ENCODE measurements at regions not wholly inside any gene's neighbourhood (a gene's known extent, or its start where the extent isn't known, plus 50 kb on each side); places are given as distances from the start of the nearest gene placed in this dataset.

DNA sequence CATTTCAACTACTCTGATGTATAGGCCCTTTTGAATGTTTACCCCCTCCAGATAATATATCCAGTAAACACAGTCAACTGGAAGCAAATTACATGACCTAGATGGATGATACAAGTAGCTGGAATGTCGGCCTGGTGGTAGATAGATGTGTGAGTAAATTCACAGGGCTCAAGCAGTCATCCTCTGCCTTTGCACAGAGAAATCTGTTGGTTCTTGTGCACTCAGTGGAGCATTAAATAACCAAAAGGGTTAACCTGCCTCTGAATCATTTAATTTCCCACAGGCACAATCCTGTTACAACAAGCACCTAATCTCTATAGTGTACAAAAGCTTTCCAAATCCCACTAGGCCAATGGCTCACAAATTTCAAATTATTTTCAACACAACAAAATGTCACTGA is 668.3 kb downstream of the DNAH5 start (continued):
- TF ChIP-seq, protein P1, sequence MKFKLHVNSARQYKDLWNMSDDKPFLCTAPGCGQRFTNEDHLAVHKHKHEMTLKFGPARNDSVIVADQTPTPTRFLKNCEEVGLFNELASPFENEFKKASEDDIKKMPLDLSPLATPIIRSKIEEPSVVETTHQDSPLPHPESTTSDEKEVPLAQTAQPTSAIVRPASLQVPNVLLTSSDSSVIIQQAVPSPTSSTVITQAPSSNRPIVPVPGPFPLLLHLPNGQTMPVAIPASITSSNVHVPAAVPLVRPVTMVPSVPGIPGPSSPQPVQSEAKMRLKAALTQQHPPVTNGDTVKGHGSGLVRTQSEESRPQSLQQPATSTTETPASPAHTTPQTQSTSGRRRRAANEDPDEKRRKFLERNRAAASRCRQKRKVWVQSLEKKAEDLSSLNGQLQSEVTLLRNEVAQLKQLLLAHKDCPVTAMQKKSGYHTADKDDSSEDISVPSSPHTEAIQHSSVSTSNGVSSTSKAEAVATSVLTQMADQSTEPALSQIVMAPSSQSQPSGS (CRISPR knock-in tag; IDR thresholded peaks at IDR 0.05; ENCODE audit: borderline replicate concordance, low read depth) = no peak
- TF ChIP-seq RELA (CRISPR knock-in tag; IDR thresholded peaks at IDR 0.05; ENCODE audit: borderline replicate concordance) (no peak), ESRRA (CRISPR knock-in tag; IDR thresholded peaks at IDR 0.05; ENCODE audit: borderline replicate concordance) (no peak), FOXJ3 (CRISPR knock-in tag; IDR thresholded peaks at IDR 0.05; ENCODE audit: borderline replicate concordance) (no peak), KAT7 (CRISPR knock-in tag; IDR thresholded peaks at IDR 0.05; ENCODE audit: borderline replicate concordance) (no peak), GABPB1 (CRISPR knock-in tag; IDR thresholded peaks at IDR 0.05) (no peak), SP1 (CRISPR knock-in tag; conservative IDR thresholded peaks at IDR 0.05) (no peak), ATF1 (CRISPR knock-in tag; IDR thresholded peaks at IDR 0.05) (no peak)
- TF ChIP-seq, protein P2, sequence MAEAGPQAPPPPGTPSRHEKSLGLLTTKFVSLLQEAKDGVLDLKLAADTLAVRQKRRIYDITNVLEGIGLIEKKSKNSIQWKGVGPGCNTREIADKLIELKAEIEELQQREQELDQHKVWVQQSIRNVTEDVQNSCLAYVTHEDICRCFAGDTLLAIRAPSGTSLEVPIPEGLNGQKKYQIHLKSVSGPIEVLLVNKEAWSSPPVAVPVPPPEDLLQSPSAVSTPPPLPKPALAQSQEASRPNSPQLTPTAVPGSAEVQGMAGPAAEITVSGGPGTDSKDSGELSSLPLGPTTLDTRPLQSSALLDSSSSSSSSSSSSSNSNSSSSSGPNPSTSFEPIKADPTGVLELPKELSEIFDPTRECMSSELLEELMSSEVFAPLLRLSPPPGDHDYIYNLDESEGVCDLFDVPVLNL (CRISPR knock-in tag; IDR thresholded peaks at IDR 0.05; ENCODE audit: borderline replicate concordance, low read depth) = no peak
- TF ChIP-seq, protein P3, sequence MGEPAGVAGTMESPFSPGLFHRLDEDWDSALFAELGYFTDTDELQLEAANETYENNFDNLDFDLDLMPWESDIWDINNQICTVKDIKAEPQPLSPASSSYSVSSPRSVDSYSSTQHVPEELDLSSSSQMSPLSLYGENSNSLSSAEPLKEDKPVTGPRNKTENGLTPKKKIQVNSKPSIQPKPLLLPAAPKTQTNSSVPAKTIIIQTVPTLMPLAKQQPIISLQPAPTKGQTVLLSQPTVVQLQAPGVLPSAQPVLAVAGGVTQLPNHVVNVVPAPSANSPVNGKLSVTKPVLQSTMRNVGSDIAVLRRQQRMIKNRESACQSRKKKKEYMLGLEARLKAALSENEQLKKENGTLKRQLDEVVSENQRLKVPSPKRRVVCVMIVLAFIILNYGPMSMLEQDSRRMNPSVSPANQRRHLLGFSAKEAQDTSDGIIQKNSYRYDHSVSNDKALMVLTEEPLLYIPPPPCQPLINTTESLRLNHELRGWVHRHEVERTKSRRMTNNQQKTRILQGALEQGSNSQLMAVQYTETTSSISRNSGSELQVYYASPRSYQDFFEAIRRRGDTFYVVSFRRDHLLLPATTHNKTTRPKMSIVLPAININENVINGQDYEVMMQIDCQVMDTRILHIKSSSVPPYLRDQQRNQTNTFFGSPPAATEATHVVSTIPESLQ (CRISPR knock-in tag; IDR thresholded peaks at IDR 0.05) = no peak

DNA sequence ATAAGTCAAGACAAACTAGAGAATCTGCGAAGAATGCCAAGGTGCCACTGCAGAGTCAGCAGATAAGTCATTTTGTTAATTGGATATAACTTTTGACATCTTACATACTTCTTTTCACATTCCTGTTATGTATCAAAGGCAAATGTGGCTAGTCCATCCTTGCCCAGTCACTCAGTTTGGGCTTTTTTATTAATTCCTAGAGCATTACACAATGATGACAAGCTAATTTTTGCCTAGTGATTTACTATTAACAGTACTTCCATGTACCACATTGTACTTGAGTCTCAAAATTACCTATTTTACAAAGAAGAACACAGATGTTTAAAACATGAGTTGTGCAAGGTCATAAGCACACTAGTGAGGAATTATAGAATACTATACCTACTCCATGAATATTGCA is 680.8 kb downstream of the DNAH5 start:
- POLR2A ChIA-PET = no interaction called here
- peaks cover 15% of the 10 kb centered on the region for H3K9me3 Mint-ChIP-seq
- H3K4me1 Mint-ChIP-seq = no peaks in the 10 kb centered on the region
- DNase-seq (ENCODE audit: low spot score) (no peak), ATAC-seq (no peak)
- TF ChIP-seq, protein P4, sequence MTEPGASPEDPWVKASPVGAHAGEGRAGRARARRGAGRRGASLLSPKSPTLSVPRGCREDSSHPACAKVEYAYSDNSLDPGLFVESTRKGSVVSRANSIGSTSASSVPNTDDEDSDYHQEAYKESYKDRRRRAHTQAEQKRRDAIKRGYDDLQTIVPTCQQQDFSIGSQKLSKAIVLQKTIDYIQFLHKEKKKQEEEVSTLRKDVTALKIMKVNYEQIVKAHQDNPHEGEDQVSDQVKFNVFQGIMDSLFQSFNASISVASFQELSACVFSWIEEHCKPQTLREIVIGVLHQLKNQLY (CRISPR knock-in tag; IDR thresholded peaks at IDR 0.05) = no peak
- TF ChIP-seq ZNF138 (CRISPR knock-in tag; conservative IDR thresholded peaks at IDR 0.05) = no peak
- no peak for TF ChIP-seq JUN (CRISPR knock-in tag; IDR thresholded peaks at IDR 0.05)
- TF ChIP-seq, protein P5, sequence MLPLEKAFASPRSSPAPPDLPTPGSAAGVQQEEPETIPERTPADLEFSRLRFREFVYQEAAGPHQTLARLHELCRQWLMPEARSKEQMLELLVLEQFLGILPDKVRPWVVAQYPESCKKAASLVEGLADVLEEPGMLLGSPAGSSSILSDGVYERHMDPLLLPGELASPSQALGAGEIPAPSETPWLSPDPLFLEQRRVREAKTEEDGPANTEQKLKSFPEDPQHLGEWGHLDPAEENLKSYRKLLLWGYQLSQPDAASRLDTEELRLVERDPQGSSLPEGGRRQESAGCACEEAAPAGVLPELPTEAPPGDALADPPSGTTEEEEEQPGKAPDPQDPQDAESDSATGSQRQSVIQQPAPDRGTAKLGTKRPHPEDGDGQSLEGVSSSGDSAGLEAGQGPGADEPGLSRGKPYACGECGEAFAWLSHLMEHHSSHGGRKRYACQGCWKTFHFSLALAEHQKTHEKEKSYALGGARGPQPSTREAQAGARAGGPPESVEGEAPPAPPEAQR (CRISPR knock-in tag; IDR thresholded peaks at IDR 0.05) = no peak
- TF ChIP-seq ZNF423 (CRISPR knock-in tag; IDR thresholded peaks at IDR 0.05) = no peak
- no peak for TF ChIP-seq TEAD4 (CRISPR knock-in tag; IDR thresholded peaks at IDR 0.05)
- TF ChIP-seq FOXK1 (CRISPR knock-in tag; IDR thresholded peaks at IDR 0.05) = no peak
- no peak for TF ChIP-seq ZNF416 (CRISPR knock-in tag; IDR thresholded peaks at IDR 0.05)
- TF ChIP-seq JAZF1 (CRISPR knock-in tag; IDR thresholded peaks at IDR 0.05) = no peak
- TF ChIP-seq, protein P6, sequence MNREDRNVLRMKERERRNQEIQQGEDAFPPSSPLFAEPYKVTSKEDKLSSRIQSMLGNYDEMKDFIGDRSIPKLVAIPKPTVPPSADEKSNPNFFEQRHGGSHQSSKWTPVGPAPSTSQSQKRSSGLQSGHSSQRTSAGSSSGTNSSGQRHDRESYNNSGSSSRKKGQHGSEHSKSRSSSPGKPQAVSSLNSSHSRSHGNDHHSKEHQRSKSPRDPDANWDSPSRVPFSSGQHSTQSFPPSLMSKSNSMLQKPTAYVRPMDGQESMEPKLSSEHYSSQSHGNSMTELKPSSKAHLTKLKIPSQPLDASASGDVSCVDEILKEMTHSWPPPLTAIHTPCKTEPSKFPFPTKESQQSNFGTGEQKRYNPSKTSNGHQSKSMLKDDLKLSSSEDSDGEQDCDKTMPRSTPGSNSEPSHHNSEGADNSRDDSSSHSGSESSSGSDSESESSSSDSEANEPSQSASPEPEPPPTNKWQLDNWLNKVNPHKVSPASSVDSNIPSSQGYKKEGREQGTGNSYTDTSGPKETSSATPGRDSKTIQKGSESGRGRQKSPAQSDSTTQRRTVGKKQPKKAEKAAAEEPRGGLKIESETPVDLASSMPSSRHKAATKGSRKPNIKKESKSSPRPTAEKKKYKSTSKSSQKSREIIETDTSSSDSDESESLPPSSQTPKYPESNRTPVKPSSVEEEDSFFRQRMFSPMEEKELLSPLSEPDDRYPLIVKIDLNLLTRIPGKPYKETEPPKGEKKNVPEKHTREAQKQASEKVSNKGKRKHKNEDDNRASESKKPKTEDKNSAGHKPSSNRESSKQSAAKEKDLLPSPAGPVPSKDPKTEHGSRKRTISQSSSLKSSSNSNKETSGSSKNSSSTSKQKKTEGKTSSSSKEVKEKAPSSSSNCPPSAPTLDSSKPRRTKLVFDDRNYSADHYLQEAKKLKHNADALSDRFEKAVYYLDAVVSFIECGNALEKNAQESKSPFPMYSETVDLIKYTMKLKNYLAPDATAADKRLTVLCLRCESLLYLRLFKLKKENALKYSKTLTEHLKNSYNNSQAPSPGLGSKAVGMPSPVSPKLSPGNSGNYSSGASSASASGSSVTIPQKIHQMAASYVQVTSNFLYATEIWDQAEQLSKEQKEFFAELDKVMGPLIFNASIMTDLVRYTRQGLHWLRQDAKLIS (CRISPR knock-in tag; IDR thresholded peaks at IDR 0.05; ENCODE audit: borderline replicate concordance) = no peak
- no peak for TF ChIP-seq SOX15 (CRISPR knock-in tag; IDR thresholded peaks at IDR 0.05)
- no peaks in the 10 kb centered on the region for H3K36me3 Mint-ChIP-seq
- CTCF ChIA-PET = no interaction called here
- no peaks in the 10 kb centered on the region for H3K27me3 Mint-ChIP-seq (ENCODE audit: low read depth)
- H3K4me3 Mint-ChIP-seq = no peak overlapping the region
- no peak overlapping the region for H3K27ac Mint-ChIP-seq

Measured in WTC11 (cell line).